Motor neuron (in vitro differentiated cells): ENCODE measurements at regions not wholly inside any gene's neighbourhood (a gene's known extent, or its start where the extent isn't known, plus 50 kb on each side); places are given as distances from the start of the nearest gene placed in this dataset.

ENCODE experiments used
- ATAC-seq, 8 experiments: fragments of 200-7000 bp; cut with Tn5 transposase; replicated peaks in 6 of 8; 2 replicates each; pipeline ENCODE4 v1.8.0; 2021; ENCODE audit warnings: mild to moderate bottlenecking in 8 of 8, moderate library complexity in 8 of 8
- H3K27ac ChIP-seq, 2 donors: fragments of 250-450 bp; sonication (Bioruptor Pico); 2 replicates each; pipeline ENCODE4 v1.9.0; 2021; ENCODE audit warnings: antibody characterized with exemption in 2 of 2, mild to moderate bottlenecking in 2 of 2, moderate library complexity in 1 of 2
- H3K4me1 ChIP-seq, 2 donors: fragments of 250-450 bp; sonication (Bioruptor Pico); replicated peaks in 1 of 2; 2 replicates each; pipeline ENCODE4 v1.6.1; 2021; ENCODE audit warnings: antibody characterized with exemption in 2 of 2, mild to moderate bottlenecking in 2 of 2, moderate library complexity in 1 of 2
- H3K4me3 ChIP-seq, 5 donors: fragments of 250-450 bp; sonication (Bioruptor Pico); 2 replicates each; pipeline ENCODE4 v1.9.0; 2021; ENCODE audit warnings: antibody characterized with exemption in 5 of 5, mild to moderate bottlenecking in 5 of 5, moderate library complexity in 4 of 5
- WGBS, 10 experiments: fragments of 450-650 bp; shearing (Covaris generic); methylation state at CpG; one replicate each; pipeline ENCODE4 v1.0.0; 2022; 5-methylcytosine and 5-hydroxymethylcytosine counted together
- in situ Hi-C, 9 experiments: fragments of 400-800 bp; cut with MboI; loops; one replicate each; pipeline ENCODE4 v1.15.0; 2021; ENCODE audit warnings: low sequenced_read_pairs in 9 of 9, low pct_unique_long_range_greater_than_20kb in 2 of 9; ENCODE audit not compliant: unreplicated experiment in 9 of 9

- no peak overlapping the region for H3K4me3 ChIP-seq
- in situ Hi-C loops, result no loop called here
- peaks cover 0 to 4% of the 10 kb centered on the region in 2 donors for H3K4me1 ChIP-seq
- no peak for ATAC-seq
- H3K27ac ChIP-seq, result no peak overlapping the region
- 0 to 100% (median 73%) methylated on average over 1 of the region's 1 CpG; no CpG with 5 or more reads in 2 of the 10 experiments for WGBS, 10 experiments
Measured at GRCh38 chr10:9470581-9470980, 1416.1 kb downstream of the GATA3 start.

- 0 to 100% (median 88%) methylated on average over 1 to 3 of the region's 3 CpGs; no CpG with 5 or more reads in 2 of the 10 experiments for WGBS, 10 experiments
- in situ Hi-C loops, result no loop called here
- H3K4me1 ChIP-seq, result no peaks in the 10 kb centered on the region
- H3K27ac ChIP-seq, result no peak overlapping the region
- no peak overlapping the region for H3K4me3 ChIP-seq
- no peak for ATAC-seq
Measured at GRCh38 chr10:9501944-9502343, 1447.5 kb downstream of the GATA3 start.

- H3K27ac ChIP-seq, result no peak overlapping the region
- peak in 1 of 8 experiments; percentile 17 for ATAC-seq
- 8 to 100% (median 77%) methylated on average over 1 to 2 of the region's 2 CpGs; no CpG with 5 or more reads in 2 of the 10 experiments for WGBS, 10 experiments
- H3K4me1 ChIP-seq, result no peaks in the 10 kb centered on the region
- no peak overlapping the region for H3K4me3 ChIP-seq
- in situ Hi-C loops, result no loop called here
Measured at GRCh38 chr10:9504227-9504626, 1449.7 kb downstream of the GATA3 start.

- in situ Hi-C loops, result no loop called here
- H3K4me1 ChIP-seq, result no peaks in the 10 kb centered on the region
- no peak overlapping the region for H3K4me3 ChIP-seq
- WGBS, 10 experiments, result 0 to 63% (median 35%) methylated on average over 1 to 2 of the region's 2 CpGs; no CpG with 5 or more reads in 2 of the 10 experiments
- H3K27ac ChIP-seq, result no peak overlapping the region
- no peak for ATAC-seq
Measured at GRCh38 chr10:9505546-9505945, 1451.1 kb downstream of the GATA3 start.

- in situ Hi-C loops, result no loop called here
- no peak overlapping the region for H3K27ac ChIP-seq
- WGBS, 10 experiments, result 0 to 100% (median 73%) methylated on average over 1 to 2 of the region's 2 CpGs; no CpG with 5 or more reads in 1 of the 10 experiments
- no peak for ATAC-seq
- no peak overlapping the region for H3K4me3 ChIP-seq
- no peaks in the 10 kb centered on the region for H3K4me1 ChIP-seq
Measured at GRCh38 chr10:9508606-9509005, 1454.1 kb downstream of the GATA3 start.

GRCh38 chr10:9510626-9511025 lies 1456.1 kb downstream of the GATA3 start:
- Histone ChIP-seq H3K4me3 (no peak overlapping the region), H3K4me1 (no peaks in the 10 kb centered on the region), H3K27ac (no peak overlapping the region)
- 0 to 100% (median 71%) methylated on average over 1 to 3 of the region's 3 CpGs; no CpG with 5 or more reads in 3 of the 10 experiments for WGBS, 10 experiments
- ATAC-seq, result no peak
- in situ Hi-C loops, result no loop called here

GRCh38 chr10:9515922-9516321 lies 1461.4 kb downstream of the GATA3 start:
- Histone ChIP-seq H3K4me3 (no peak overlapping the region), H3K4me1 (no peaks in the 10 kb centered on the region), H3K27ac (no peak overlapping the region)
- WGBS, 10 experiments, result 5 to 100% (median 51%) methylated on average over 1 to 6 of the region's 6 CpGs
- in situ Hi-C loops, result no loop called here
- peak in 2 of 8 experiments; percentile 45 to 78 for ATAC-seq

GRCh38 chr10:9535744-9536143 lies 1481.3 kb downstream of the GATA3 start:
- no peaks in the 10 kb centered on the region for H3K4me1 ChIP-seq
- H3K4me3 ChIP-seq, result no peak overlapping the region
- ATAC-seq, result no peak
- in situ Hi-C loops, result no loop called here
- H3K27ac ChIP-seq, result no peak overlapping the region
- WGBS, 10 experiments, result 18 to 93% (median 90%) methylated on average over 2 to 4 of the region's 4 CpGs; no CpG with 5 or more reads in 5 of the 10 experiments

GRCh38 chr10:9545073-9545472 lies 1472.6 kb upstream of the CELF2 start:
- 7 to 60% (median 22%) methylated on average over 1 to 2 of the region's 2 CpGs for WGBS, 10 experiments
- in situ Hi-C loops, result no loop called here
- no peak overlapping the region for H3K4me3 ChIP-seq

GRCh38 chr10:9547936-9548904 lies 1469.5 kb upstream of the CELF2 start:
- WGBS, 10 experiments, result 0 to 100% (median 71%) methylated on average over 1 to 3 of the region's 3 CpGs; no CpG with 5 or more reads in 1 of the 10 experiments
- Histone ChIP-seq H3K4me3 (no peak overlapping the region), H3K4me1 (peaks cover 0 to 7% of the 10 kb centered on the region in 2 donors), H3K27ac (no peak overlapping the region)
- in situ Hi-C loops, result no loop called here
- peak in 2 of 8 experiments; percentile 22 to 94 for ATAC-seq

More at GRCh38 chr10:9545073-9545472, 1472.6 kb upstream of the CELF2 start:
- peak in 5 of 8 experiments; percentile 19 to 65 (median 34) for ATAC-seq
- no peak overlapping the region for H3K27ac ChIP-seq
- H3K4me1 ChIP-seq, result peaks cover 0 to 7% of the 10 kb centered on the region in 2 donors

- ATAC-seq, result no peak
- Histone ChIP-seq H3K27ac (no peak overlapping the region), H3K4me1 (peaks cover 0 to 4% of the 10 kb centered on the region in 2 donors), H3K4me3 (no peak overlapping the region)
- 8 to 100% (median 84%) methylated on average over 2 of the region's 2 CpGs; no CpG with 5 or more reads in 2 of the 10 experiments for WGBS, 10 experiments
- in situ Hi-C loops, result no loop called here
Measured at GRCh38 chr10:9550810-9551209, 1466.9 kb upstream of the CELF2 start.

- no peak for ATAC-seq
- Histone ChIP-seq H3K27ac (no peak overlapping the region), H3K4me3 (no peak overlapping the region), H3K4me1 (no peaks in the 10 kb centered on the region)
- WGBS, 10 experiments, result 0 to 33% (median 0%) methylated on average over 1 of the region's 1 CpG; no CpG with 5 or more reads in 1 of the 10 experiments
- in situ Hi-C loops, result no loop called here
Measured at GRCh38 chr10:9554321-9554720, 1463.4 kb upstream of the CELF2 start.

- no peaks in the 10 kb centered on the region for H3K4me1 ChIP-seq
- 0 to 86% (median 71%) methylated on average over 1 to 3 of the region's 3 CpGs; no CpG with 5 or more reads in 1 of the 10 experiments for WGBS, 10 experiments
- no peak for ATAC-seq
- no peak overlapping the region for H3K4me3 ChIP-seq
- no peak overlapping the region for H3K27ac ChIP-seq
- in situ Hi-C loops, result no loop called here
Measured at GRCh38 chr10:9560976-9561375, 1456.7 kb upstream of the CELF2 start.
